D721Med (cell line): ENCODE measurements at regions not wholly inside any gene's neighbourhood (a gene's known extent, or its start where the extent isn't known, plus 50 kb on each side); places are given as distances from the start of the nearest gene placed in this dataset.

Experiments used
- DNase-seq: peaks from one replicate; pipeline ENCODE4 v3.0.0; 2011; ENCODE audit warnings: low spot score; ENCODE audit not compliant: insufficient read length
- FAIRE-seq: peaks from 2 replicates; lab custom pipeline; 2011; peaks lifted over from hg19 to GRCh38; lab: Jason Lieb, UNC
- TF ChIP-seq, protein P1 (sequence below): IDR thresholded peaks from 2 replicates; pipeline ENCODE4 v1.5.1; 2012; ENCODE audit warnings: mild to moderate bottlenecking, control low read depth; ENCODE audit not compliant: insufficient read depth; ENCODE audit errors: missing control alignments

DNA sequence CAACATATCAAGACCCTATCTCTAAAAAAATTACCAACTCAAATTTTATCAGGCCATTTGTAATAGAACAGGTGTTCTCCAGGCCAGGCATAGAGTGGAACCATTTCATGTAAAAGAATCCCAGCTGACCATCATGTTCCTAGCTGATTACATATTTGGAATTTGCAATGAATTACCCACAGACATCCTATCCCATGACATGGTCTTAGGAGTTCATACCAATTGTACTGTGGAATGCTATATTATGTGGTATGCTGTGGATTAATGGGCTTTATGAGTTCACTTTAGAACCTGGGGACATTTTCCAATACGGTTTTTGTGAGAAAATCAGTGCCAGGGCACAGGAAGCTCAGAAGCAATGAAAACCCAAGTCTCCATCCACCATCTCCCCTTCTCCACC, 110.3 kb downstream of the ZNF281 start:
- TF ChIP-seq, protein P1, sequence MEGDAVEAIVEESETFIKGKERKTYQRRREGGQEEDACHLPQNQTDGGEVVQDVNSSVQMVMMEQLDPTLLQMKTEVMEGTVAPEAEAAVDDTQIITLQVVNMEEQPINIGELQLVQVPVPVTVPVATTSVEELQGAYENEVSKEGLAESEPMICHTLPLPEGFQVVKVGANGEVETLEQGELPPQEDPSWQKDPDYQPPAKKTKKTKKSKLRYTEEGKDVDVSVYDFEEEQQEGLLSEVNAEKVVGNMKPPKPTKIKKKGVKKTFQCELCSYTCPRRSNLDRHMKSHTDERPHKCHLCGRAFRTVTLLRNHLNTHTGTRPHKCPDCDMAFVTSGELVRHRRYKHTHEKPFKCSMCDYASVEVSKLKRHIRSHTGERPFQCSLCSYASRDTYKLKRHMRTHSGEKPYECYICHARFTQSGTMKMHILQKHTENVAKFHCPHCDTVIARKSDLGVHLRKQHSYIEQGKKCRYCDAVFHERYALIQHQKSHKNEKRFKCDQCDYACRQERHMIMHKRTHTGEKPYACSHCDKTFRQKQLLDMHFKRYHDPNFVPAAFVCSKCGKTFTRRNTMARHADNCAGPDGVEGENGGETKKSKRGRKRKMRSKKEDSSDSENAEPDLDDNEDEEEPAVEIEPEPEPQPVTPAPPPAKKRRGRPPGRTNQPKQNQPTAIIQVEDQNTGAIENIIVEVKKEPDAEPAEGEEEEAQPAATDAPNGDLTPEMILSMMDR = no peak
- no peak for FAIRE-seq
- no peak for DNase-seq

DNA sequence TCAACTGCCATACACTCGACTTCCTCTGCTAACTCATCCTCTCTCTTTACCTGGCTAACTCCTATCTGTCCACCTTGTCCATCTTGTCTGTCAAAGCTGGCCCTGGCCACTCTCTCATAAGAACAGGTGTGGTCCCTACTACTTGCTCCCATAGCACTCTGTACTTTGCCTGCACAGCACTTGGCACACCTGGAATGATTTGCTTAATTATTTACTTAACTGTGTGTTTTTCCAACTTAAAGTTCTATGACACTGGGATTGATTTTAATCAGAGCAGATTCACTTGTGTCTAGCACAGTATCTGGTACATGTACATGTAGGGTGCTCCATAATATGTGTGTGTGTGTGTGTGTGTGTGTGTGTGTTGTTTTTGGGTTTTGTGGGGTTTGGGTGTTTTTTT, 111.6 kb downstream of the ZNF281 start:
- no peak for FAIRE-seq

DNA sequence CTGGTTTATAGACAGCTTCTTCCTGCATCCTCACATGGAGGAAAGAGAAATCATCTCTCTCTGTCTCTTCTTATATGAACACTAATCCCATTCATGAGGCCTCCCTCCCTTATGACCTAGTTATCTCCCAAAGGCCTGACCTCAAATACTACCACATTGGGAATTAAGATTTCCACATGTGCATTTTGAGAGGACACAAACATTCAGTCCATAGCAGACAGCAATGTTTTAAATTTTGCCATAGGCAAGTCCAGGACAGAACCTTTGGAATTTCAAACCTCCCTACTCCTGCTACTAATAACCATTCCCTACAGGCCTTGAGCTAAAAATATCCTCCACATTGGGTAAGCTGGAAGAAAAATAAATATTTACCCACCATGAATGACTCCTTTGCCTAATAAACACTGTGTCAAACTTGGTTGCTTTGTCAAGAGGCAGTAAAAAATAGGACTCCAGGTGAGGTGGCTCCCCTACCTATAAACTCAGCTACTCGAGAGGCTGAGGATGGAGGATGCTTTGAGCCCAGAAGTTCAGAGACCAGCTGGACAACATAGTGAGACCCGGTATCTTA, 113.7 kb downstream of the ZNF281 start:
- no peak for DNase-seq
- FAIRE-seq = no peak
- TF ChIP-seq, protein P1 = no peak

More for the DNA sequence above, 111.6 kb downstream of the ZNF281 start:
- no peak for DNase-seq
- TF ChIP-seq, protein P1 = no peak

DNA sequence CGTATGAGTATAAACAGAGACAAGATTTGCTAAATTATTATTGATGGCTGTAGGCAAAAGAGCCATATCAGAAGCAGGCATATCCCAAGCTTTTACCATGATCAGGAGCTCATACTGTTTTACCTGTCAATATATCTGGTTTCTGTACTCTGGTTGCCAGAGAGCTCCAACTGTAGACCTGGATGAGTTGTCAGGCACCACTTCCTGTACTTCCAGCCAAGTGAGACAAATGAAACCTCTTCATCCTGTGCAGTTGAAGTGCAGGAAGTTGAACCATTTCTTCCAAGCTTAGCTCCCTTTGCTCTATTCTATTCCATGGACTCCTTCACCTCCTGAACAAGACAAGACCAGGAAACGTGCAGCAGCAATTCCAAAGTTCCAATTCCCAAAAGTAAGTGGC, 115.6 kb downstream of the ZNF281 start:
- DNase-seq = no peak
- TF ChIP-seq, protein P1 = no peak
- FAIRE-seq = no peak

DNA sequence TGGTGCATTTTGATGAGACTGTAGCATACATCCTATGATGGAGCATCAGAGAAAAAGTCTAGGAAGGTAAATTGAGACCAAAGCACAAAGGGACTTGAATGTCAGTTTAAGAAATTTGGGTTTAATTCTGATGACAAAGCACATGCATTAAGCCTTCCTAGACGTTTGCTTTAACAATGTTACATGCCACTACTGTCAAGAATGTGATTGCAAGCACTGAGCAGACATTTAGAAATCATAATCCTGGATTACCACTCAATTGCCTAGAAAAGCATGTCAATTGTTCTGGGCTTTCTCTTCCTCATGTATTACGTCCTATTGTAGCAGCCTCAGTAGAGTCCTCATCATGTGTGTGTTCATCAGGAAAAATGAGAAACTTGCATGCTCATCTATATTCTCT, 117.1 kb downstream of the ZNF281 start:
- no peak for FAIRE-seq
- no peak for DNase-seq
- TF ChIP-seq, protein P1 = no peak

DNA sequence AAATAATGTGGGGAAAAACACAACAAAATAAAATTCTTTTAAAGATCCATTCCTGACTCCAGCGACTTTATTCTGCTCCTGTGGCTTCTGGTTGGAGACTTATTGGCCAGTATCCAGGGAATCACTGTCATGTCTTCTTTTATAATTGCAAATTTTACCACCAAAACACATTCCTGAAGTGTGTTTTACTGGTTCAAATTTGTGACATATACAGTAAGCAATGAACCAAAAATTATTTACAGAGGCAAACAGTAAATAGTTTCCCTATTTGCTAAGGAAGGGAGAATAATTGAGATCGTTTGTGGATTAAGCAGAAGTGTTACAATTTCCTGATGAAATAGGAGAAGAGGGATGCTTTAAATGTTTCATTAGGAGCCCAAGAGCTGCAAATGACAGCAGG, 118.7 kb downstream of the ZNF281 start:
- DNase-seq (no peak), FAIRE-seq (no peak)
- TF ChIP-seq, protein P1 = no peak

DNA sequence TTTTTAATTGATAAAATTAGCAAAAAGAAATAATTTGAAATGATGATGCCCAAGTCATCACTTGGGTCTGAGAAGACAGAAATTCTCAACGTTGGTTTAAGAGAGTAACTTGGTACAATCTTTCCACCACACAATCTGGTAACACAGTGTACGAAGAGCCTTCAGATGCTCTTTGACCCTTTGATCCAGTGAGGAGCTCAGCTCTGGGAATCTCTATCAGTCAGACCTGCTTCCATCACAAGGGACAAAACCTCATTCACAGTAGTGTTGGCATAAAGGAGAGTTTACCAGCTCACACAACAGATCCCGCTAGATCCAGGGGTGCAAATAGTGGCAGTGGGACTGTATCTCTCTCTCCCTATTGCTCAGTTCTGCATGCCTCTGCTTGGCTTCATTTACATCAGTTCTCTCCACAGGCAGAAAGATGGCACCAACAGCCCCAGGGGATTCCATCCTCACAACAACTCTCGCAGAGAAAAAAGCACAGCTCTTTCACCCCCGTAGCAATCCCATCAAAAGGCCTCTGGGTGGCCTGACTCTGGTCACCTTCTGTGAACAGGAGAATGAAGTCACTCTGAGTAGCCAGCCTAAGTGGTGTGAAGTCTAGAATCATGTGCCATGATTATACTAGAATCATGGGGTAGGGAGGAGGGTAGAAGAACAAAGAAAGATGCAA, 119.7 kb downstream of the ZNF281 start:
- TF ChIP-seq, protein P1 = no peak
- DNase-seq = no peak
- no peak for FAIRE-seq
